ENCODE measurements at regions not wholly inside any gene's neighbourhood (a gene's known extent, or its start where the extent isn't known, plus 50 kb on each side); places are given as distances from the start of the nearest gene placed in this dataset.

DNA sequence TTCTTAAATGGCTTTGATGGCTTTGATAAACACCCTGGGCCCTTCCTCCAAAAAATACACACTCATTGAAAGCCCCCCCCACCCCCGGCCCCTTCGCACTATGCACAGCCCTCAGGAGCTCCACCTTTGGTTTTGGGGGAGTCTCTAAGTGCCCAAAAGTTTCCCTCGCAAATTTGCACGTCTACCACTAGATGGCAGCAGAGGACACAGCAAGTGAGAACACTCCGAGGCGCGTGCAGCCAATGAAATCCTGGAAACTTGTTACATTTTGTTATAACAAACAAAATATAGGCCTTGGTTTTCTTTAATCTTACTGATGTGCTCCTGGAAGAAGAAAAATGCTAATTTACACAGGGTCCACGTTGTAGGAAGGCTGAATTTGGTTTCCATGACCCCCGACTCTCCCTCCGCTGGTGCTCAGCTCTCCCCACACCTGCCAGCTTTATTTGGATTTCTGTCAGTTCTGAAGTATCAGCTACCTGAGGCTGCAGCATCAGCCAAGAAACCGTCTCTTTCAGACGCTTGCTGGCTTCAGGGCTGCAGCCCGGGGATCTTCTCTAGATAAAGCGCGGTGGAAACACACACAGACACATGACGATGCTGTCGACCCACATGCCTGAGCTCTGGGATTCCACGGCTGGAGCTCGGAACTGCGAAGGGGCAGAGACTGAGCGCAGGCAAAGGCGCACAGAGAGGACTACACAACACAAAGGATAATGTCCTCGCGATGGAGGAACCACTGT is 148.3 kb upstream of the RPS6KA2 start (continued):
- no peak for TF ChIP-seq CSRNP3 (CRISPR knock-in tag; IDR thresholded peaks at IDR 0.05)

- no peak for TF ChIP-seq ZNF70 (CRISPR knock-in tag; IDR thresholded peaks at IDR 0.05)
- no peak for TF ChIP-seq TCF4 (CRISPR knock-in tag; IDR thresholded peaks at IDR 0.05; ENCODE audit: borderline replicate concordance)
- TF ChIP-seq, protein P1, sequence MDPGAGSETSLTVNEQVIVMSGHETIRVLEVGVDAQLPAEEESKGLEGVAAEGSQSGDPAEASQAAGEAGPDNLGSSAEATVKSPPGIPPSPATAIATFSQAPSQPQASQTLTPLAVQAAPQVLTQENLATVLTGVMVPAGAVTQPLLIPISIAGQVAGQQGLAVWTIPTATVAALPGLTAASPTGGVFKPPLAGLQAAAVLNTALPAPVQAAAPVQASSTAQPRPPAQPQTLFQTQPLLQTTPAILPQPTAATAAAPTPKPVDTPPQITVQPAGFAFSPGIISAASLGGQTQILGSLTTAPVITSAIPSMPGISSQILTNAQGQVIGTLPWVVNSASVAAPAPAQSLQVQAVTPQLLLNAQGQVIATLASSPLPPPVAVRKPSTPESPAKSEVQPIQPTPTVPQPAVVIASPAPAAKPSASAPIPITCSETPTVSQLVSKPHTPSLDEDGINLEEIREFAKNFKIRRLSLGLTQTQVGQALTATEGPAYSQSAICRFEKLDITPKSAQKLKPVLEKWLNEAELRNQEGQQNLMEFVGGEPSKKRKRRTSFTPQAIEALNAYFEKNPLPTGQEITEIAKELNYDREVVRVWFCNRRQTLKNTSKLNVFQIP (CRISPR knock-in tag; IDR thresholded peaks at IDR 0.05; ENCODE audit: borderline replicate concordance, low read depth) = no peak
- ATAC-seq = no peak
Observed at GRCh38 chr6:166774770-166775169, 147.7 kb upstream of the RPS6KA2 start.

GRCh38 chr6:166774292-166774691 is 147.2 kb upstream of the RPS6KA2 start:
- ATAC-seq = no peak
- TF ChIP-seq BACH2 (CRISPR knock-in tag; IDR thresholded peaks at IDR 0.05; ENCODE audit: borderline replicate concordance) (no peak), ARNTL (CRISPR knock-in tag; IDR thresholded peaks at IDR 0.05; ENCODE audit: borderline replicate concordance, low read depth) (no peak), SNAI2 (CRISPR knock-in tag; IDR thresholded peaks at IDR 0.05) (no peak), ZFP3 (CRISPR knock-in tag; IDR thresholded peaks at IDR 0.05) (no peak)

DNA sequence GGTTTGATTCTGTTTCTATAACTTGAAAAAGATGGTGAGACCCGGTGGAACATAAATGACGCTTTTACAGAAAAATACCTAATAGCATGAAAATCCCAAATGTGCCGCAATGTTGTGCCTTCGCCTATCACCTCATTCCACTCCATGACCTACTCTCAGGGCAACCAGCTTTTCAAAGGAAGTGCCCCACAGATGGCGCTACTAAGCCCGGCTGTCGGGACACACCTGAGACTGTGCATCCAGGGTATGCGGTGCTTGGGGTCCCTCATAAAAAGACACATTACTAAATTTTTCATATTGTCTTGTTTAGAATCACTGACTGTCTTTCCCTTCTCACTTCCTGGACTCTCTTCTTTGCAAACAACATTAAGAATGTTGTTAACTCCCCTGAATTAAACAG is 145.5 kb upstream of the RPS6KA2 start:
- no peak for ATAC-seq
- TF ChIP-seq PPARA (CRISPR knock-in tag; IDR thresholded peaks at IDR 0.05; ENCODE audit: borderline replicate concordance) (no peak), BACH2 (CRISPR knock-in tag; IDR thresholded peaks at IDR 0.05; ENCODE audit: borderline replicate concordance) (no peak), ZNF70 (CRISPR knock-in tag; IDR thresholded peaks at IDR 0.05) (no peak), OSR1 (CRISPR knock-in tag; IDR thresholded peaks at IDR 0.05) (no peak), TOX (CRISPR knock-in tag; IDR thresholded peaks at IDR 0.05; ENCODE audit: borderline replicate concordance) (no peak), ZFP3 (CRISPR knock-in tag; IDR thresholded peaks at IDR 0.05) (no peak), ISL1 (CRISPR knock-in tag; IDR thresholded peaks at IDR 0.05) (no peak), CSDC2 (CRISPR knock-in tag; IDR thresholded peaks at IDR 0.05) (no peak), TCF4 (CRISPR knock-in tag; IDR thresholded peaks at IDR 0.05; ENCODE audit: borderline replicate concordance) (no peak), CREB5 (CRISPR knock-in tag; IDR thresholded peaks at IDR 0.05; ENCODE audit: low read depth) (no peak), RARB (CRISPR knock-in tag; IDR thresholded peaks at IDR 0.05) (no peak), ZC3H10 (CRISPR knock-in tag; IDR thresholded peaks at IDR 0.05) (no peak), ARNTL (CRISPR knock-in tag; IDR thresholded peaks at IDR 0.05; ENCODE audit: borderline replicate concordance, low read depth) (no peak), SNAI2 (CRISPR knock-in tag; IDR thresholded peaks at IDR 0.05) (no peak), ESRRG (CRISPR knock-in tag; IDR thresholded peaks at IDR 0.05) (no peak), ZNF565 (CRISPR knock-in tag; conservative IDR thresholded peaks at IDR 0.05; ENCODE audit: low read depth) (no peak)
- TF ChIP-seq, protein P1 (CRISPR knock-in tag; IDR thresholded peaks at IDR 0.05; ENCODE audit: borderline replicate concordance, low read depth) = no peak
- TF ChIP-seq, protein P2, sequence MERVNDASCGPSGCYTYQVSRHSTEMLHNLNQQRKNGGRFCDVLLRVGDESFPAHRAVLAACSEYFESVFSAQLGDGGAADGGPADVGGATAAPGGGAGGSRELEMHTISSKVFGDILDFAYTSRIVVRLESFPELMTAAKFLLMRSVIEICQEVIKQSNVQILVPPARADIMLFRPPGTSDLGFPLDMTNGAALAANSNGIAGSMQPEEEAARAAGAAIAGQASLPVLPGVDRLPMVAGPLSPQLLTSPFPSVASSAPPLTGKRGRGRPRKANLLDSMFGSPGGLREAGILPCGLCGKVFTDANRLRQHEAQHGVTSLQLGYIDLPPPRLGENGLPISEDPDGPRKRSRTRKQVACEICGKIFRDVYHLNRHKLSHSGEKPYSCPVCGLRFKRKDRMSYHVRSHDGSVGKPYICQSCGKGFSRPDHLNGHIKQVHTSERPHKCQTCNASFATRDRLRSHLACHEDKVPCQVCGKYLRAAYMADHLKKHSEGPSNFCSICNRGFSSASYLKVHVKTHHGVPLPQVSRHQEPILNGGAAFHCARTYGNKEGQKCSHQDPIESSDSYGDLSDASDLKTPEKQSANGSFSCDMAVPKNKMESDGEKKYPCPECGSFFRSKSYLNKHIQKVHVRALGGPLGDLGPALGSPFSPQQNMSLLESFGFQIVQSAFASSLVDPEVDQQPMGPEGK (CRISPR knock-in tag; IDR thresholded peaks at IDR 0.05; ENCODE audit: borderline replicate concordance) = no peak

Measured in SK-N-SH treated with all-trans-retinoic acid at 6 μM for 48 hours (cell line).